ENCODE measurements at regions not wholly inside any gene's neighbourhood (a gene's known extent, or its start where the extent isn't known, plus 50 kb on each side); places are given as distances from the start of the nearest gene placed in this dataset.

- TF ChIP-seq POLR2A (IDR thresholded peaks at IDR 0.05): no peak
- TF ChIP-seq, protein P1, sequence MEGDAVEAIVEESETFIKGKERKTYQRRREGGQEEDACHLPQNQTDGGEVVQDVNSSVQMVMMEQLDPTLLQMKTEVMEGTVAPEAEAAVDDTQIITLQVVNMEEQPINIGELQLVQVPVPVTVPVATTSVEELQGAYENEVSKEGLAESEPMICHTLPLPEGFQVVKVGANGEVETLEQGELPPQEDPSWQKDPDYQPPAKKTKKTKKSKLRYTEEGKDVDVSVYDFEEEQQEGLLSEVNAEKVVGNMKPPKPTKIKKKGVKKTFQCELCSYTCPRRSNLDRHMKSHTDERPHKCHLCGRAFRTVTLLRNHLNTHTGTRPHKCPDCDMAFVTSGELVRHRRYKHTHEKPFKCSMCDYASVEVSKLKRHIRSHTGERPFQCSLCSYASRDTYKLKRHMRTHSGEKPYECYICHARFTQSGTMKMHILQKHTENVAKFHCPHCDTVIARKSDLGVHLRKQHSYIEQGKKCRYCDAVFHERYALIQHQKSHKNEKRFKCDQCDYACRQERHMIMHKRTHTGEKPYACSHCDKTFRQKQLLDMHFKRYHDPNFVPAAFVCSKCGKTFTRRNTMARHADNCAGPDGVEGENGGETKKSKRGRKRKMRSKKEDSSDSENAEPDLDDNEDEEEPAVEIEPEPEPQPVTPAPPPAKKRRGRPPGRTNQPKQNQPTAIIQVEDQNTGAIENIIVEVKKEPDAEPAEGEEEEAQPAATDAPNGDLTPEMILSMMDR (IDR thresholded peaks at IDR 0.05): peak in 1 of 3 donors; percentile 14
Observed at GRCh38 chr12:98416845-98417244, 98.5 kb upstream of the TMPO start.

Data from breast epithelium (tissue), 3 donors.